SK-N-SH (cell line): ENCODE measurements at regions not wholly inside any gene's neighbourhood (a gene's known extent, or its start where the extent isn't known, plus 50 kb on each side); places are given as distances from the start of the nearest gene placed in this dataset.

Experiments used
- CTCF ChIA-PET: fragments of 300-600, 350-600 bp; formaldehyde crosslinking; extraction: SDS; loops from one replicate; lab custom pipeline; 2021; lab: Yijun Ruan, JAX
- POLR2A ChIA-PET: fragments of 350-600 bp; sonication (Branson Sonifier 250); formaldehyde crosslinking; extraction: SDS; loops from one replicate; lab custom pipeline; 2020; ENCODE audit warnings: antibody characterized with exemption, inconsistent platforms; lab: Yijun Ruan, JAX
- DNase-seq: peaks from one replicate; pipeline ENCODE4 v3.0.0; 2012
- H2AFZ ChIP-seq: fragments of 200-600 bp; sonication (generic); 2 replicates; pipeline ENCODE4 v1.8.1; 2016; ENCODE audit warnings: antibody characterized with exemption, mild to moderate bottlenecking, low read depth
- H3F3A ChIP-seq: fragments of 200-600 bp; sonication (generic); replicated peaks from 2 replicates; pipeline ENCODE3; 2016; ENCODE audit warnings: antibody characterized with exemption, mild to moderate bottlenecking; ENCODE audit not compliant: insufficient read depth
- H3K27ac ChIP-seq, 2 experiments: fragments of 200-500 bp in 1 of 2; fragments of 200-600 bp in 1 of 2; sonication (Bioruptor generic) in 1 of 2; sonication (generic), shearing (Covaris generic) in 1 of 2; 2 replicates each; pipeline versions ENCODE4 v1.5.1 to v1.6.1; 2014 to 2016; ENCODE audit warnings: low read depth in 2 of 2, inconsistent platforms in 1 of 2, low read length in 1 of 2, mild to moderate bottlenecking in 1 of 2, mixed read lengths in 1 of 2
- H3K27me3 ChIP-seq: fragments of 200-600 bp; sonication (generic), shearing (Covaris generic); 2 replicates; pipeline ENCODE4 v1.6.1; 2016; ENCODE audit warnings: mixed run types; ENCODE audit not compliant: insufficient read depth
- H3K36me3 ChIP-seq, 2 experiments: fragments of 200-500 bp in 1 of 2; fragments of 200-600 bp in 1 of 2; sonication (Bioruptor generic) in 1 of 2; sonication (generic) in 1 of 2; replicated peaks in 1 of 2; 2 replicates each; pipeline versions ENCODE3 to v1.5.1; 2014 to 2016; ENCODE audit warnings: low read length in 1 of 2, mild to moderate bottlenecking in 1 of 2; ENCODE audit not compliant: insufficient read depth in 2 of 2, control insufficient read depth in 1 of 2
- H3K4me1 ChIP-seq, 2 experiments: fragments of 200-500 bp in 1 of 2; fragments of 200-600 bp in 1 of 2; sonication (Bioruptor generic) in 1 of 2; sonication (generic), shearing (Covaris generic) in 1 of 2; 2 replicates each; pipeline versions ENCODE4 v1.5.1 to v1.6.1; 2014 to 2016; ENCODE audit warnings: low read depth in 1 of 2, low read length in 1 of 2, mixed run types in 1 of 2; ENCODE audit not compliant: insufficient read depth in 2 of 2, control insufficient read depth in 1 of 2
- H3K4me2 ChIP-seq: fragments of 200-600 bp; sonication (generic), shearing (Covaris generic); 2 replicates; pipeline ENCODE4 v1.6.1; 2017; ENCODE audit warnings: mixed run types
- H3K4me3 ChIP-seq, 2 experiments: fragments of 200-500 bp in 1 of 2; fragments of 200-600 bp in 1 of 2; sonication (Bioruptor generic) in 1 of 2; sonication (generic), shearing (Covaris generic) in 1 of 2; 2 replicates each; pipeline versions ENCODE4 v1.5.1 to v1.8.1; 2014 to 2016; ENCODE audit warnings: low read depth in 2 of 2, inconsistent platforms in 1 of 2, low read length in 1 of 2, mild to moderate bottlenecking in 1 of 2, mixed read lengths in 1 of 2, moderate library complexity in 1 of 2
- H3K79me2 ChIP-seq: fragments of 200-600 bp; sonication (generic); 2 replicates; pipeline ENCODE4 v1.8.1; 2017; ENCODE audit warnings: mild to moderate bottlenecking; ENCODE audit not compliant: insufficient read depth
- H3K9ac ChIP-seq: fragments of 200-600 bp; sonication (generic); 2 replicates; pipeline ENCODE4 v1.6.1; 2017; ENCODE audit warnings: mixed run types
- H3K9me2 ChIP-seq: fragments of 200-600 bp; sonication (generic); 2 replicates; pipeline ENCODE4 v1.6.1; 2017; ENCODE audit warnings: mixed run types
- H3K9me3 ChIP-seq: fragments of 200-600 bp; sonication (generic); 2 replicates; pipeline ENCODE4 v1.6.1; 2017; ENCODE audit warnings: mixed run types, mild to moderate bottlenecking, moderate library complexity
- H4K20me1 ChIP-seq: fragments of 200-600 bp; sonication (generic); 2 replicates; pipeline ENCODE4 v1.6.1; 2017; ENCODE audit warnings: mild to moderate bottlenecking, mixed run types; ENCODE audit not compliant: insufficient read depth
- CHD2 ChIP-seq: fragments of 150-350 bp; IDR thresholded peaks from 2 replicates; pipeline ENCODE4 v1.6.1; 2018; ENCODE audit warnings: low read length; ENCODE audit not compliant: partially characterized antibody
- ELF1 ChIP-seq: IDR thresholded peaks from 2 replicates; pipeline ENCODE4 v1.4.0; 2012
- EZH2phosphoT487 ChIP-seq: fragments of 200-600 bp; sonication (generic); IDR thresholded peaks from 2 replicates; pipeline ENCODE4 v1.6.1; 2017; ENCODE audit warnings: low read depth, mixed run types, mild to moderate bottlenecking, antibody characterized with exemption, moderate library complexity, borderline replicate concordance
- FOXJ3 ChIP-seq: sonication (generic); formaldehyde crosslinking; IDR thresholded peaks from 2 replicates; pipeline ENCODE4 v1.5.1; 2020; ENCODE audit warnings: mild to moderate bottlenecking, missing genetic modification reagents
- FOXM1 ChIP-seq: IDR thresholded peaks from 2 replicates; pipeline ENCODE4 v1.4.0; 2012; ENCODE audit warnings: low read depth, mild to moderate bottlenecking
- IRF3 ChIP-seq: fragments of 150-350 bp; IDR thresholded peaks from 2 replicates; pipeline ENCODE4 v1.6.1; 2016; ENCODE audit warnings: mild to moderate bottlenecking, low read depth, low read length
- MAX ChIP-seq: IDR thresholded peaks from 2 replicates; pipeline ENCODE4 v1.4.0; 2012; ENCODE audit warnings: low read depth
- MXI1 ChIP-seq: IDR thresholded peaks from 2 replicates; pipeline ENCODE4 v1.6.1; 2012; ENCODE audit warnings: mild to moderate bottlenecking, low read depth, low read length, improper control_type of control experiment
- NFIC ChIP-seq: IDR thresholded peaks from 2 replicates; pipeline ENCODE4 v1.4.0; 2012; ENCODE audit warnings: borderline replicate concordance
- PBX3 ChIP-seq: IDR thresholded peaks from 2 replicates; pipeline ENCODE4; 2012
- POLR2AphosphoS5 ChIP-seq: IDR thresholded peaks from 2 replicates; pipeline ENCODE4 v1.6.1; 2012; ENCODE audit warnings: low read depth, low read length
- RCOR1 ChIP-seq: fragments of 150-350 bp; IDR thresholded peaks from 2 replicates; pipeline ENCODE4 v1.6.1; 2017; ENCODE audit warnings: antibody characterized with exemption, low read length
- RFX5 ChIP-seq: IDR thresholded peaks from 2 replicates; pipeline ENCODE4 v1.6.1; 2012; ENCODE audit warnings: mild to moderate bottlenecking, improper control_type of control experiment, low read length
- RXRA ChIP-seq: IDR thresholded peaks from 2 replicates; pipeline ENCODE4 v1.4.0; 2012; ENCODE audit warnings: low read depth, mild to moderate bottlenecking, borderline replicate concordance
- TCF12 ChIP-seq: IDR thresholded peaks from 2 replicates; pipeline ENCODE4 v1.4.0; 2012
- TEAD4 ChIP-seq: IDR thresholded peaks from 2 replicates; pipeline ENCODE4 v1.4.0; 2012; ENCODE audit warnings: mild to moderate bottlenecking, borderline replicate concordance; ENCODE audit not compliant: insufficient read depth
- USF1 ChIP-seq: IDR thresholded peaks from 2 replicates; pipeline ENCODE4 v1.4.0; 2012; ENCODE audit warnings: low read depth, borderline replicate concordance
- YY1 ChIP-seq: IDR thresholded peaks from 2 replicates; pipeline ENCODE4 v1.4.0; 2012; ENCODE audit warnings: low read depth, mild to moderate bottlenecking
- ZBTB33 ChIP-seq: IDR thresholded peaks from 2 replicates; pipeline ENCODE4 v1.4.0; 2012; ENCODE audit warnings: low read depth, borderline replicate concordance
- WGBS: methylation state at CpG from one replicate; pipeline ENCODE4 v1.1.6; 2017; ENCODE audit warnings: low lambda C conversion rate; 5-methylcytosine and 5-hydroxymethylcytosine counted together

GRCh38 chr1:242586360-242586680, 61.8 kb upstream of the PLD5 start:
- no peak overlapping the region for H3K27ac ChIP-seq
- no peaks in the 10 kb centered on the region for H4K20me1 ChIP-seq
- DNase-seq: no peak
- no peak overlapping the region for H2AFZ ChIP-seq
- H3K9me2 ChIP-seq: no peaks in the 10 kb centered on the region
- no peak overlapping the region for H3K4me2 ChIP-seq
- no peaks in the 10 kb centered on the region for H3K4me1 ChIP-seq
- no peaks in the 10 kb centered on the region for H3K36me3 ChIP-seq
- H3K9ac ChIP-seq: no peak overlapping the region
- no peaks in the 10 kb centered on the region for H3K27me3 ChIP-seq
- TF ChIP-seq ELF1: no peak
- no peak for TF ChIP-seq IRF3
- no peak for TF ChIP-seq MXI1
- no peak for TF ChIP-seq MAX
- TF ChIP-seq TEAD4: no peak
- no peak for TF ChIP-seq EZH2phosphoT487
- TF ChIP-seq, all 33 proteins: peak for 0
- no peaks in the 10 kb centered on the region for H3K9me3 ChIP-seq
- H3K4me3 ChIP-seq: no peak overlapping the region
- CTCF ChIA-PET: no interaction called here
- no peaks in the 10 kb centered on the region for H3F3A ChIP-seq
- WGBS: 20% methylated on average over 1 of the region's 1 CpG
- no peaks in the 10 kb centered on the region for H3K79me2 ChIP-seq
- POLR2A ChIA-PET: no interaction called here

GRCh38 chr1:242585616-242586359, 61.3 kb upstream of the PLD5 start:
- TF ChIP-seq POLR2AphosphoS5: no peak
- TF ChIP-seq YY1: no peak
- TF ChIP-seq RXRA: no peak
- no peak for TF ChIP-seq EZH2phosphoT487
- TF ChIP-seq RCOR1: no peak
- TF ChIP-seq ELF1: no peak
- TF ChIP-seq ZBTB33: no peak
- no peak for TF ChIP-seq MAX
- TF ChIP-seq TCF12: no peak
- no peak for TF ChIP-seq PBX3
- TF ChIP-seq CHD2: no peak
- no peak for TF ChIP-seq FOXM1
- TF ChIP-seq NFIC: no peak
- no peak for TF ChIP-seq FOXJ3 (CRISPR knock-in tag)
- TF ChIP-seq USF1: no peak
- no peak for TF ChIP-seq RFX5
- DNase-seq: no peak
- Histone ChIP-seq H3F3A (no peaks in the 10 kb centered on the region), H3K4me1 (no peaks in the 10 kb centered on the region), H3K79me2 (no peaks in the 10 kb centered on the region), H3K36me3 (no peaks in the 10 kb centered on the region), H2AFZ (no peak overlapping the region), H3K9me2 (no peaks in the 10 kb centered on the region), H3K27ac (no peak overlapping the region), H3K9me3 (no peaks in the 10 kb centered on the region), H3K27me3 (no peaks in the 10 kb centered on the region), H4K20me1 (no peaks in the 10 kb centered on the region), H3K4me2 (no peak overlapping the region), H3K4me3 (no peak overlapping the region), H3K9ac (no peak overlapping the region)
- ChIA-PET CTCF (no interaction called here), POLR2A (no interaction called here)
- WGBS: 67% methylated on average over 10 of the region's 10 CpGs
